ENCODE measurements at regions not wholly inside any gene's neighbourhood (a gene's known extent, or its start where the extent isn't known, plus 50 kb on each side); places are given as distances from the start of the nearest gene placed in this dataset.

- Histone ChIP-seq H3K9ac (no peak overlapping the region), H2AFZ (peak overlapping the region; percentile 35), H3K4me2 (ENCODE audit: low read length) (no peak overlapping the region), H3K27ac (no peak overlapping the region), H3K27me3 (ENCODE audit: control insufficient read depth, insufficient read depth, low read length) (no peaks in the 10 kb centered on the region), H3K9me3 (ENCODE audit: control insufficient read depth, low read length) (no peaks in the 10 kb centered on the region), H3K4me3 (ENCODE audit: low read depth, low read length) (no peak overlapping the region), H3K4me1 (peaks cover 17% of the 10 kb centered on the region), H3K36me3 (ENCODE audit: control insufficient read depth, insufficient read depth, low read length) (no peaks in the 10 kb centered on the region), H3K79me2 (no peaks in the 10 kb centered on the region)
- no peak for TF ChIP-seq CTCF (IDR thresholded peaks at IDR 0.05)
Measured at GRCh38 chr2:8098476-8099266, 583.2 kb upstream of the ID2 start.

DNA sequence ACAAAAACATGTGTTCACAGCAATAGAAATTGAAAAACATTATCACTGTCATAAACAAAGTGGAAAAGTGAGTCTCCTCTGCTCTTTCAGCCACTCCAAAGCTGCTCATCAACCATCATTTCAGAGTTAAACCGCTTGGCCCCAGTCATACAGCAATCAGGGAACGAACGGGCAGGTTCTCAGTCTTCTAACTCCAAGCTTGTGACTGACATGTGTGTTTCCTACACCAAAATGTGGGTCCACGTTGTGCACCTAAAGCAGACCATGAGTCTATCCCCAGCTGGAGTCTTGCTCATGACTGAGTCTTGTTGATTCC lies 582.6 kb upstream of the ID2 start:
- H3K9me3 ChIP-seq (ENCODE audit: control insufficient read depth, low read length), result no peaks in the 10 kb centered on the region
- no peaks in the 10 kb centered on the region for H3K79me2 ChIP-seq
- H3K36me3 ChIP-seq (ENCODE audit: control insufficient read depth, insufficient read depth, low read length), result no peaks in the 10 kb centered on the region
- no peak for TF ChIP-seq CTCF (IDR thresholded peaks at IDR 0.05)
- no peak overlapping the region for H2AFZ ChIP-seq
- H3K4me2 ChIP-seq (ENCODE audit: low read length), result no peak overlapping the region
- no peaks in the 10 kb centered on the region for H3K27me3 ChIP-seq (ENCODE audit: control insufficient read depth, insufficient read depth, low read length)
- H3K27ac ChIP-seq, result no peak overlapping the region
- H3K4me1 ChIP-seq, result peaks cover 22% of the 10 kb centered on the region
- no peak overlapping the region for H3K4me3 ChIP-seq (ENCODE audit: low read depth, low read length)
- H3K9ac ChIP-seq, result no peak overlapping the region

DNA sequence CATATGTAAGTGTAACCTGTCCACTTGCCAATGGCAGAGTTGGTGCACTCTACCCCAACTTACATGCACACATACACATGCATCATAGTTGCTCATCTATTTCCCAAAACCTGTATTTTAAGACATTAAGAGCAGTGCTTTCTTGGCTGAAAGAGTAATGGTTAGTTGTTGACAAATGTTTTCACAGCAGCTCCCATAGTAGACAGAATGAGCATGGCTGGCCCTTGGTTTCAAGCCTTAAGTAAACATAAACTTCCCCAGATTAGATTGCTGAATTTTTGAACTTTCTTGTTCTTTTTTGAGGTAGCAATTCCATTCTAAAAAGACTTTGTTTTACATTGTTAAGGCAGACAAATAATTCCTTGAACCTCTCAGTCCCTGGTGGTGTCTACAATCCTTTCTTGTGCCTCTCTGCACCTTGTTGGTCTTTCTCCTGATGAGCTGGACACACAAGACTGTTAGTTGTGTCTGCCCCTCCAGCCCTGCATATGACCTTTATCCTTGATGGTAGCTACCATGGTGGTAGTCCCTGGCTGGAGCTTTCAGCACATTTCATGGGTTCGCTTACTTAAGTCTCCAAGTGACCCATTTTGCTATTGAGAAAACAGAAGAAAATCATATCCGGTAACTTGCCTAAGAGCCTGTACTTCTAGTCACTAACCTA lies 580.1 kb upstream of the ID2 start:
- Histone ChIP-seq H3K4me1 (peaks cover 44% of the 10 kb centered on the region), H3K4me2 (ENCODE audit: low read length) (no peak overlapping the region), H3K9me3 (ENCODE audit: control insufficient read depth, low read length) (no peaks in the 10 kb centered on the region), H3K4me3 (ENCODE audit: low read depth, low read length) (no peak overlapping the region), H3K27me3 (ENCODE audit: control insufficient read depth, insufficient read depth, low read length) (no peaks in the 10 kb centered on the region), H3K27ac (no peak overlapping the region), H2AFZ (peak overlapping the region; percentile 7), H3K79me2 (no peaks in the 10 kb centered on the region), H3K36me3 (ENCODE audit: control insufficient read depth, insufficient read depth, low read length) (no peaks in the 10 kb centered on the region), H3K9ac (no peak overlapping the region)
- no peak for TF ChIP-seq CTCF (IDR thresholded peaks at IDR 0.05)

GRCh38 chr2:8102470-8102869 lies 579.4 kb upstream of the ID2 start:
- no peaks in the 10 kb centered on the region for H3K9me3 ChIP-seq (ENCODE audit: control insufficient read depth, low read length)
- H2AFZ ChIP-seq, result no peak overlapping the region
- no peak overlapping the region for H3K27ac ChIP-seq
- H3K36me3 ChIP-seq (ENCODE audit: control insufficient read depth, insufficient read depth, low read length), result no peaks in the 10 kb centered on the region
- no peak overlapping the region for H3K4me3 ChIP-seq (ENCODE audit: low read depth, low read length)
- TF ChIP-seq CTCF (IDR thresholded peaks at IDR 0.05), result no peak
- no peaks in the 10 kb centered on the region for H3K79me2 ChIP-seq
- no peaks in the 10 kb centered on the region for H3K27me3 ChIP-seq (ENCODE audit: control insufficient read depth, insufficient read depth, low read length)
- H3K9ac ChIP-seq, result no peak overlapping the region
- no peak overlapping the region for H3K4me2 ChIP-seq (ENCODE audit: low read length)
- peaks cover 48% of the 10 kb centered on the region for H3K4me1 ChIP-seq

All from parathyroid adenoma (tissue), 2 donors.